HepG2 (cell line): ENCODE measurements at regions not wholly inside any gene's neighbourhood (a gene's known extent, or its start where the extent isn't known, plus 50 kb on each side); places are given as distances from the start of the nearest gene placed in this dataset.

Experiments
- ATAC-seq: fragments of 200-7000 bp; cut with Tn5 transposase; 3 replicates; pipeline ENCODE4 v1.9.1; 2020; ENCODE audit warnings: mild to moderate bottlenecking, moderate library complexity
- BruUV-seq: library from RNA; stranded (reverse); fragments of 400-500 nt; replicated peaks from 2 replicates; lab custom pipeline; 2021; lab: Mats Ljungman, UMichigan
- CTCF ChIA-PET: fragments of 300-600 bp; formaldehyde crosslinking; extraction: SDS; loops from one replicate; lab custom pipeline; 2021; ENCODE audit warnings: low total read pairs, inconsistent platforms, low intra/inter-chr PET ratio; lab: Yijun Ruan, JAX
- POLR2A ChIA-PET: fragments of 350-600 bp; sonication (Branson Sonifier 250); formaldehyde crosslinking; loops from one replicate; lab custom pipeline; 2020; ENCODE audit warnings: antibody characterized with exemption, inconsistent platforms; lab: Yijun Ruan, JAX
- DNase-seq: peaks from one replicate; pipeline ENCODE4 v3.0.0-alpha.2; 2015; ENCODE audit warnings: low spot score
- FAIRE-seq: peaks from 3 replicates; lab custom pipeline; 2011; peaks lifted over from hg19 to GRCh38; lab: Jason Lieb, UNC
- H2AFZ ChIP-seq: one replicate; pipeline ENCODE4 v1.6.1; 2011; ENCODE audit warnings: low read length, inconsistent platforms
- H3K27ac ChIP-seq: fragments of 300-600 bp; 3 replicates; pipeline ENCODE4 v1.8.0; 2011; ENCODE audit warnings: mixed run types, mild to moderate bottlenecking, mixed read lengths, low read length, inconsistent platforms; ENCODE audit not compliant: insufficient read depth; ENCODE audit errors: extremely low read length
- H3K27me3 ChIP-seq, 2 experiments: fragments of 200-600 bp in 1 of 2; 2 replicates in 1 of 2; 3 replicates in 1 of 2; pipeline versions ENCODE4 v1.6.0 to v1.8.0; 2011; ENCODE audit warnings: low read length in 2 of 2, mild to moderate bottlenecking in 2 of 2, moderate library complexity in 2 of 2, inconsistent platforms in 1 of 2; ENCODE audit not compliant: insufficient read depth in 2 of 2, control insufficient read depth in 1 of 2
- H3K36me3 ChIP-seq, 2 experiments: fragments of 200-600 bp in 1 of 2; replicated peaks in 1 of 2; 2 replicates in 1 of 2; 3 replicates in 1 of 2; pipeline versions ENCODE4 v1.5.1 to v1.8.0; 2011; ENCODE audit warnings: low read length in 2 of 2, inconsistent platforms in 1 of 2; ENCODE audit not compliant: insufficient read depth in 2 of 2, control insufficient read depth in 1 of 2
- H3K4me1 ChIP-seq: 2 replicates; pipeline ENCODE4 v1.5.1; 2012; ENCODE audit warnings: low read length, inconsistent platforms; ENCODE audit not compliant: insufficient read depth
- H3K4me2 ChIP-seq: 2 replicates; pipeline ENCODE4 v1.6.0; 2011; ENCODE audit warnings: low read depth, low read length, inconsistent platforms
- H3K4me3 ChIP-seq, 3 experiments: fragments of 200-600 bp in 1 of 3; sonication (generic), shearing (Covaris generic) in 1 of 3; replicated peaks in 1 of 3; 2 replicates each; pipeline ENCODE4 v1.5.1; 2011 to 2016; ENCODE audit warnings: low read length in 3 of 3, inconsistent platforms in 2 of 3, low read depth in 2 of 3, mild to moderate bottlenecking in 2 of 3, control low read depth in 1 of 3, mixed read lengths in 1 of 3; ENCODE audit not compliant: insufficient read depth in 1 of 3
- H3K79me2 ChIP-seq: one replicate; pipeline ENCODE4 v1.6.1; 2011; ENCODE audit warnings: low read length, inconsistent platforms; ENCODE audit not compliant: insufficient read depth
- H3K9ac ChIP-seq: 2 replicates; pipeline ENCODE4 v1.6.0; 2011; ENCODE audit warnings: mild to moderate bottlenecking, low read depth, low read length, inconsistent platforms; ENCODE audit not compliant: insufficient read depth
- H3K9me3 ChIP-seq: 2 replicates; pipeline ENCODE4 v1.5.1; 2012; ENCODE audit warnings: mild to moderate bottlenecking, low read length
- H4K20me1 ChIP-seq: 2 replicates; pipeline ENCODE4 v1.6.0; 2011; ENCODE audit warnings: inconsistent platforms, mild to moderate bottlenecking, low read length, moderate library complexity; ENCODE audit not compliant: insufficient read depth
- ELF3 ChIP-seq: IDR thresholded peaks from 2 replicates; pipeline ENCODE4 v1.6.1; 2016; ENCODE audit warnings: missing genetic modification reagents, missing compliant biosample characterization
- FOXO1 ChIP-seq: sonication (generic); formaldehyde crosslinking; IDR thresholded peaks from 2 replicates; pipeline ENCODE4 v1.4.0; 2020; ENCODE audit warnings: missing genetic modification reagents
- GABPA ChIP-seq, 2 experiments: IDR thresholded peaks; 2 replicates each; pipeline ENCODE4 v1.6.1; 2011 to 2016; ENCODE audit warnings: low read depth in 2 of 2, low read length in 1 of 2, missing biosample characterization in 1 of 2, missing genetic modification characterization in 1 of 2
- HOXA5 ChIP-seq: sonication (generic); formaldehyde crosslinking; IDR thresholded peaks from 2 replicates; pipeline ENCODE4 v1.4.0; 2020; ENCODE audit warnings: missing genetic modification reagents
- MAF1 ChIP-seq: sonication (generic); formaldehyde crosslinking; IDR thresholded peaks from 2 replicates; pipeline ENCODE4 v1.5.0; 2020; ENCODE audit warnings: missing genetic modification reagents, borderline replicate concordance
- MIER3 ChIP-seq: IDR thresholded peaks from 2 replicates; pipeline ENCODE4 v1.6.1; 2016; ENCODE audit warnings: missing compliant biosample characterization, borderline replicate concordance
- NBN ChIP-seq: fragments of 450-650 bp; conservative IDR thresholded peaks from 2 replicates; pipeline ENCODE4 v1.6.1; 2017
- NR1H2 ChIP-seq: sonication (generic); formaldehyde crosslinking; IDR thresholded peaks from 2 replicates; pipeline ENCODE4 v1.8.1; 2022; ENCODE audit warnings: low read depth, missing genetic modification reagents, borderline replicate concordance
- TERF1 ChIP-seq: sonication (generic); formaldehyde crosslinking; IDR thresholded peaks from 2 replicates; pipeline ENCODE4 v1.8.0; 2022; ENCODE audit warnings: mild to moderate bottlenecking, missing genetic modification reagents, moderate library complexity
- ZBTB7A ChIP-seq: sonication (generic); formaldehyde crosslinking; IDR thresholded peaks from 2 replicates; pipeline ENCODE4 v1.8.0; 2022; ENCODE audit warnings: mild to moderate bottlenecking, missing genetic modification reagents
- ZMYM2 ChIP-seq: sonication (generic); formaldehyde crosslinking; IDR thresholded peaks from 2 replicates; pipeline ENCODE4 v1.8.0; 2022; ENCODE audit warnings: mild to moderate bottlenecking, missing genetic modification reagents
- ZNF331 ChIP-seq: sonication (generic); formaldehyde crosslinking; IDR thresholded peaks from 2 replicates; pipeline ENCODE4 v1.4.0; 2020; ENCODE audit warnings: missing genetic modification reagents
- ZNF337 ChIP-seq: sonication (generic); formaldehyde crosslinking; IDR thresholded peaks from 2 replicates; pipeline ENCODE4 v1.5.1; 2020; ENCODE audit warnings: missing genetic modification reagents, low read depth, mild to moderate bottlenecking, borderline replicate concordance
- ZNF432 ChIP-seq: sonication (generic); formaldehyde crosslinking; IDR thresholded peaks from 2 replicates; pipeline ENCODE4 v1.5.0; 2020; ENCODE audit warnings: missing genetic modification reagents, mild to moderate bottlenecking, borderline replicate concordance
- ZNF496 ChIP-seq: sonication (generic); formaldehyde crosslinking; IDR thresholded peaks from 2 replicates; pipeline ENCODE4 v1.8.1; 2023; ENCODE audit warnings: mild to moderate bottlenecking, moderate library complexity, missing genetic modification reagents; ENCODE audit not compliant: insufficient replicate concordance
- ZNF510 ChIP-seq: sonication (generic); formaldehyde crosslinking; IDR thresholded peaks from 2 replicates; pipeline ENCODE4 v1.4.0; 2020; ENCODE audit warnings: low read depth, mild to moderate bottlenecking, missing genetic modification reagents
- ZNF556 ChIP-seq: sonication (generic); formaldehyde crosslinking; IDR thresholded peaks from 2 replicates; pipeline ENCODE4 v1.4.0; 2020; ENCODE audit warnings: mild to moderate bottlenecking, missing genetic modification reagents, borderline replicate concordance
- ZNF747 ChIP-seq: sonication (generic); formaldehyde crosslinking; IDR thresholded peaks from 2 replicates; pipeline ENCODE4 v1.8.1; 2023; ENCODE audit warnings: missing genetic modification reagents, mild to moderate bottlenecking, borderline replicate concordance
- WGBS: methylation state at CpG from one replicate; pipeline ENCODE4 v1.1.6; 2017; ENCODE audit warnings: low lambda C conversion rate; 5-methylcytosine and 5-hydroxymethylcytosine counted together
- in situ Hi-C: cut with HindIII; loops from 2 replicates; pipeline ENCODE4 v1.10.0; 2017; ENCODE audit warnings: low pct_unique_long_range_greater_than_20kb; ENCODE audit not compliant: extremely low pct_ligation_motif_present
- intact Hi-C: fragments of 100-400 bp; cut with micrococcal nuclease; formaldehyde crosslinking; loops from one replicate; pipeline ENCODE4 v1.10.0; 2022; ENCODE audit not compliant: unreplicated experiment

GRCh38 chr5:51472472-51472871, 89.2 kb downstream of the ISL1 start (continued):
- TF ChIP-seq MIER3 (CRISPR knock-in tag) (no peak), FOXO1 (no peak), ZNF496 (CRISPR knock-in tag) (no peak), NR1H2 (CRISPR knock-in tag) (no peak)

- 11% methylated on average over 5 of the region's 5 CpGs for WGBS
- TF ChIP-seq ZNF331 (CRISPR knock-in tag) = no peak
- no peak for TF ChIP-seq ELF3
- no peak for TF ChIP-seq ZNF510 (CRISPR knock-in tag)
- no peak for TF ChIP-seq ZBTB7A
- TF ChIP-seq GABPA (IDR thresholded peaks at IDR 0.05; ENCODE audit: low read depth, low read length) = no peak
- no peak for TF ChIP-seq GABPA (CRISPR knock-in tag; IDR thresholded peaks at IDR 0.05; ENCODE audit: low read depth)
- no peak for TF ChIP-seq MAF1 (CRISPR knock-in tag)
- TF ChIP-seq NBN = no peak
- no peak for TF ChIP-seq HOXA5 (CRISPR knock-in tag)
- TF ChIP-seq TERF1 = no peak
- TF ChIP-seq ZMYM2 = no peak
- TF ChIP-seq ZNF337 (CRISPR knock-in tag) = no peak
- no peak for TF ChIP-seq ZNF747 (CRISPR knock-in tag)
- no peak for TF ChIP-seq ZNF556 (CRISPR knock-in tag)
- no peak for TF ChIP-seq ZNF432 (CRISPR knock-in tag)
- no peaks in the 10 kb centered on the region for H3K79me2 ChIP-seq
- H3K4me3 ChIP-seq = no peak overlapping the region
- no TSS peak for BruUV-seq
- H3K9ac ChIP-seq = no peak overlapping the region
- in situ Hi-C loops (no loop called here), intact Hi-C loops (no loop called here)
- no peaks in the 10 kb centered on the region for H3K4me1 ChIP-seq
- no peak overlapping the region for H3K4me2 ChIP-seq
- ChIA-PET POLR2A (no interaction called here), CTCF (no interaction called here)
- H3K27me3 ChIP-seq = no peaks in the 10 kb centered on the region
- H3K27ac ChIP-seq = no peak overlapping the region
- no peak overlapping the region for H2AFZ ChIP-seq
- no peaks in the 10 kb centered on the region for H3K36me3 ChIP-seq
- no peak for FAIRE-seq
- no peak for DNase-seq
- H4K20me1 ChIP-seq = no peaks in the 10 kb centered on the region
- H3K9me3 ChIP-seq = no peaks in the 10 kb centered on the region
- no peak for ATAC-seq
These were observed 92.4 kb downstream of the ISL1 start for GRCh38 chr5:51475628-51476027.
